ENCODE measurements at regions not wholly inside any gene's neighbourhood (a gene's known extent, or its start where the extent isn't known, plus 50 kb on each side); places are given as distances from the start of the nearest gene placed in this dataset.

- TF ChIP-seq FOXM1 (IDR thresholded peaks at IDR 0.05; ENCODE audit: borderline replicate concordance, low read depth) (no peak), TCF12 (IDR thresholded peaks at IDR 0.05; ENCODE audit: low read depth) (no peak), NFIC (IDR thresholded peaks at IDR 0.05) (no peak), TAF1 (IDR thresholded peaks at IDR 0.05; ENCODE audit: low read depth) (no peak)
These were observed 100.0 kb upstream of the ZNF469 start for GRCh38 chr16:88282564-88283395.

Data from Ishikawa (cell line).